ENCODE measurements at regions not wholly inside any gene's neighbourhood (a gene's known extent, or its start where the extent isn't known, plus 50 kb on each side); places are given as distances from the start of the nearest gene placed in this dataset.

DNA sequence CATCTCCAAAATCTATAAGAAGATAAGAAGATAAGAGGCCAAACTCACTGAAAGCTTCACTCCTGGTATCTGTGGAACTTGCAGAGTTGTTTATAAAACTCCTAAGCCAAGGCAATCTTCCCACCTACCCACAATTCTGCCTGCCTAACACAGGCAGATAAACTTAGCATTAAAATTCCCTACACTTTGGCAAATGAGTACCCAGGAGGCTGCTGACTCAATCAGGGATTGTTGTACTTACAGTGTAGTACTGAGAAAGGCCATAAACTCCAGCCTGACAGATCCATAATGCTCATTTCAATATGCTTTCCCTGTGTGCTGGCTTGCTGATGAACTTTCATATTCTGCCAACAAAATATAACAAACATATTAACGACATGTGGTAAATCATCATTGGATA lies 725.2 kb downstream of the BRINP1 start:
- Mint-ChIP-seq H3K36me3 (ENCODE audit: low read depth) (no peaks in the 10 kb centered on the region), H3K9me3 (no peaks in the 10 kb centered on the region), H3K27me3 (ENCODE audit: low read depth) (no peaks in the 10 kb centered on the region), H3K4me1 (no peaks in the 10 kb centered on the region), H3K27ac (ENCODE audit: unreplicated experiment) (no peak overlapping the region), H3K4me3 (no peak overlapping the region)
- TF ChIP-seq, protein P1, sequence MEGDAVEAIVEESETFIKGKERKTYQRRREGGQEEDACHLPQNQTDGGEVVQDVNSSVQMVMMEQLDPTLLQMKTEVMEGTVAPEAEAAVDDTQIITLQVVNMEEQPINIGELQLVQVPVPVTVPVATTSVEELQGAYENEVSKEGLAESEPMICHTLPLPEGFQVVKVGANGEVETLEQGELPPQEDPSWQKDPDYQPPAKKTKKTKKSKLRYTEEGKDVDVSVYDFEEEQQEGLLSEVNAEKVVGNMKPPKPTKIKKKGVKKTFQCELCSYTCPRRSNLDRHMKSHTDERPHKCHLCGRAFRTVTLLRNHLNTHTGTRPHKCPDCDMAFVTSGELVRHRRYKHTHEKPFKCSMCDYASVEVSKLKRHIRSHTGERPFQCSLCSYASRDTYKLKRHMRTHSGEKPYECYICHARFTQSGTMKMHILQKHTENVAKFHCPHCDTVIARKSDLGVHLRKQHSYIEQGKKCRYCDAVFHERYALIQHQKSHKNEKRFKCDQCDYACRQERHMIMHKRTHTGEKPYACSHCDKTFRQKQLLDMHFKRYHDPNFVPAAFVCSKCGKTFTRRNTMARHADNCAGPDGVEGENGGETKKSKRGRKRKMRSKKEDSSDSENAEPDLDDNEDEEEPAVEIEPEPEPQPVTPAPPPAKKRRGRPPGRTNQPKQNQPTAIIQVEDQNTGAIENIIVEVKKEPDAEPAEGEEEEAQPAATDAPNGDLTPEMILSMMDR (conservative IDR thresholded peaks at IDR 0.05) = no peak
- DNase-seq (ENCODE audit: low read depth, low spot score) = no peak

DNA sequence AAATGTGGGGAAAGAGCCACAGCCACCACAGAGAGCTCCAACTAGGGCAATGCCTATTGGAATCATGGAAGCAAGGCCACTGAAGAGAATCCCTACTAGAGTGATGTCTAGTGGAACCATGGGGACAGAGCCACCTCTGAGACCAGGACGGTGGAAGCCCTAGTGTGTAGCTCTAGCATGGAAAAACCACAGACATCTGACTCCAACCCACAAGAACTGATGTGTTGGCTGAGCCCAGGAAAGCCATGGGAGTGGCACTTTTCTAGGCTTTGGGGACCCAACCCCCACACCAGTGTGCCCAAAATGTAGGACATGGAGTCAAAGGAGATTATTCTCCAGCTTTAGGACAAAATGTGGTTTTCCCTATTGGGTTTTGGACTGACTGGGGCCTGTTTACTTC lies 721.9 kb downstream of the BRINP1 start:
- H3K4me3 Mint-ChIP-seq = no peak overlapping the region
- H3K4me1 Mint-ChIP-seq = no peaks in the 10 kb centered on the region
- peaks cover 4% of the 10 kb centered on the region for H3K27me3 Mint-ChIP-seq (ENCODE audit: low read depth)
- no peaks in the 10 kb centered on the region for H3K9me3 Mint-ChIP-seq
- no peak for DNase-seq (ENCODE audit: low read depth, low spot score)
- TF ChIP-seq, protein P1 (conservative IDR thresholded peaks at IDR 0.05) = no peak
- H3K36me3 Mint-ChIP-seq (ENCODE audit: low read depth) = no peaks in the 10 kb centered on the region
- no peak overlapping the region for H3K27ac Mint-ChIP-seq (ENCODE audit: unreplicated experiment)

DNA sequence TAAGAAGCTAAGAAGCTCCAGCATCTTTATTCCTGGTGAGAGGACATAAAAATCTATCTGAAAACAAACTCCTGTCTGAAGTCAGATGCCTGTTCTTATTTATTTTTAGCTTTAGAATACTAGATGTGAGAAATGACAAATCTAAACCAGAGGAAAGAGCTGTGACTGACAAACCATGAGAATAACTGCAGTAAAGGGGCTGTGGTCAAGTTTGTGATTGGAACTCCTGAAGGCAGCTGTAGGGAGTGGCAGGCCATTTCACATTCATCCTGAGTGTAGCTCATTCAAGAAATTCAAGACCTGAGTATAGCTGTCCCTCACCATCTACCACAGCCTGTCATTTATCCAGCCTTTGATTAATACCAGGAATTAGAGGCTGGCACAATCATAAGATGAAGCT lies 718.8 kb downstream of the BRINP1 start:
- no peak for DNase-seq (ENCODE audit: low read depth, low spot score)
- Mint-ChIP-seq H3K27ac (ENCODE audit: unreplicated experiment) (no peak overlapping the region), H3K36me3 (ENCODE audit: low read depth) (no peaks in the 10 kb centered on the region), H3K27me3 (ENCODE audit: low read depth) (peaks cover 4% of the 10 kb centered on the region), H3K4me3 (no peak overlapping the region), H3K9me3 (no peaks in the 10 kb centered on the region), H3K4me1 (no peaks in the 10 kb centered on the region)
- TF ChIP-seq, protein P1 (conservative IDR thresholded peaks at IDR 0.05) = no peak

DNA sequence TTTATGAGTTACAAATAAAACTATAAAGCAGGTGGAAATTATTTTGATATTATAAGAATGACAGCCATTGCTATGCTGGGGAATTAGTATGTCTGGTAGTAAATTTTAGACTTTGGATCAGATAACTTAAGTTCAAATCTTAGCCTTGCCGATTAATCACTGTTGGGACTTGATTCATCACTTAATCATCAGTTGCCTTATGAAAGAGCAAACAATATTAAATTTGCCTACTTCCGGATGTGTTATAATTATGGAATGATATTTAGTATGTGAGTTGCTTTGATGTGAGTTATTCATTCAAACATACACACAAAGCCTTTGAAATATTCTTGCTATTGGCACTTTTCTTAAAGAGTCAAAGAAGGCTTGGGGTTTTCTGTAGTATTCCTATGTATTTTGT lies 717.7 kb downstream of the BRINP1 start:
- TF ChIP-seq, protein P1 (conservative IDR thresholded peaks at IDR 0.05) = no peak
- Mint-ChIP-seq H3K36me3 (ENCODE audit: low read depth) (no peaks in the 10 kb centered on the region), H3K4me3 (no peak overlapping the region)

DNA sequence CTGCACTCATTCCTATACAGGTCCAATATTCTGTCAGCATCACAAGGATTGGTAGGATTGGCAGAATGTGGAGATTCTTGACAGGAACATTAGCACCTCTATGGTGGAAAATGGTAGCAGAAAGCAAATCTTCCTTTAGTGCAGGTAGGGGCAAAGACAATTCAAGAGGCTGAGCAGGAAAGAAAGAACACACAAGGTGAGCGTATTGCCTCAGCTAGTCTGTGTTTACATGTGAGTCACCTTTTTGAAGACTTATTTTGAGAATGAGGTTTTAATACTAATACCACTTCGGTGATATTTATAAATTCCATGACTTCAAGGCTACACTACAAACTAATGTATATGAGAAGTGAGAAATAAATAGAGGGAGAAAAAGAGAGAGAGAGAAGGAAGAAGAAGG lies 717.0 kb downstream of the BRINP1 start:
- no peak overlapping the region for H3K4me3 Mint-ChIP-seq
- peaks cover 4% of the 10 kb centered on the region for H3K27me3 Mint-ChIP-seq (ENCODE audit: low read depth)
- no peak for DNase-seq (ENCODE audit: low read depth, low spot score)
- no peaks in the 10 kb centered on the region for H3K36me3 Mint-ChIP-seq (ENCODE audit: low read depth)
- no peaks in the 10 kb centered on the region for H3K4me1 Mint-ChIP-seq
- H3K27ac Mint-ChIP-seq (ENCODE audit: unreplicated experiment) = no peak overlapping the region
- TF ChIP-seq, protein P1 (conservative IDR thresholded peaks at IDR 0.05) = no peak
- no peaks in the 10 kb centered on the region for H3K9me3 Mint-ChIP-seq

More for the DNA sequence above, 717.7 kb downstream of the BRINP1 start:
- no peak for DNase-seq (ENCODE audit: low read depth, low spot score)
- H3K9me3 Mint-ChIP-seq = no peaks in the 10 kb centered on the region
- no peaks in the 10 kb centered on the region for H3K4me1 Mint-ChIP-seq
- peaks cover 4% of the 10 kb centered on the region for H3K27me3 Mint-ChIP-seq (ENCODE audit: low read depth)
- H3K27ac Mint-ChIP-seq (ENCODE audit: unreplicated experiment) = no peak overlapping the region

DNA sequence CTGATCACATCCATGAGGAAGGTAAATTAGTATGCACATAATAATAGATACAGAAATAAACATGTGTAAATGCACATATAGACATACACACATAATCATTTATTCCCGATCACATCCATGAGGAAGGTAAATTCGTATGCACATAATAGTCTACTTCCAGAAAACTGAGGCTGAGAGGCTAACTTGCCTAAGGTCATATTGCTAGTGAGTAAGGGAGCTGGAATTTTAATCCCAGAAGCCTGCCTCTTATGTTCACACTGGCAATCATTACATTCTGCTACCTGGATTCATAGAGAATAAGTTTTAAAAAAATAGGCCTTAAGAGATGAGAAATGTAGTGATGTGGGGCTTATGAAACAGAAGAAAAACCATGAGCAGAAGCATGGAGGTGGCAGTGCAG lies 716.3 kb downstream of the BRINP1 start:
- TF ChIP-seq, protein P1 (conservative IDR thresholded peaks at IDR 0.05) = no peak
- Mint-ChIP-seq H3K27ac (ENCODE audit: unreplicated experiment) (no peak overlapping the region), H3K4me1 (no peaks in the 10 kb centered on the region), H3K4me3 (no peak overlapping the region), H3K36me3 (ENCODE audit: low read depth) (no peaks in the 10 kb centered on the region), H3K27me3 (ENCODE audit: low read depth) (peaks cover 4% of the 10 kb centered on the region), H3K9me3 (no peaks in the 10 kb centered on the region)
- DNase-seq (ENCODE audit: low read depth, low spot score) = no peak
